H9 (cell line): ENCODE measurements at regions not wholly inside any gene's neighbourhood (a gene's known extent, or its start where the extent isn't known, plus 50 kb on each side); places are given as distances from the start of the nearest gene placed in this dataset.

Source experiments
- DNase-seq: peaks from one replicate; pipeline ENCODE4 v3.0.0-alpha.2; 2017
- H2AFZ ChIP-seq: one replicate; pipeline ENCODE4 v1.6.1; 2013; ENCODE audit warnings: mild to moderate bottlenecking, low read length, control low read depth, moderate library complexity
- H2AK5ac ChIP-seq: 2 replicates; pipeline ENCODE4 v1.6.1; 2013; ENCODE audit warnings: low read length, control low read depth, mixed read lengths; ENCODE audit not compliant: insufficient read length
- H2BK120ac ChIP-seq: one replicate; pipeline ENCODE4 v1.6.1; 2013; ENCODE audit warnings: low read depth, mild to moderate bottlenecking, low read length, control low read depth, inconsistent platforms; ENCODE audit not compliant: poor library complexity, severe bottlenecking
- H2BK12ac ChIP-seq: 2 replicates; pipeline ENCODE4 v1.6.1; 2013; ENCODE audit warnings: low read length, control low read depth, mixed read lengths, low read depth; ENCODE audit not compliant: insufficient read length
- H2BK15ac ChIP-seq: 2 replicates; pipeline ENCODE4 v1.6.1; 2013; ENCODE audit warnings: low read depth, low read length, control low read depth
- H2BK20ac ChIP-seq: one replicate; pipeline ENCODE4 v1.6.1; 2013; ENCODE audit warnings: low read depth, mild to moderate bottlenecking, low read length, control low read depth, inconsistent platforms; ENCODE audit not compliant: poor library complexity, severe bottlenecking
- H2BK5ac ChIP-seq: 2 replicates; pipeline ENCODE4 v1.6.1; 2013; ENCODE audit warnings: low read length, control low read depth, mixed read lengths; ENCODE audit not compliant: insufficient read length
- H3K14ac ChIP-seq: 2 replicates; pipeline ENCODE4 v1.6.1; 2013; ENCODE audit warnings: low read length, control low read depth; ENCODE audit not compliant: insufficient read depth
- H3K18ac ChIP-seq: 2 replicates; pipeline ENCODE4 v1.6.1; 2013; ENCODE audit warnings: low read depth, mild to moderate bottlenecking, mixed read lengths, low read length, control low read depth; ENCODE audit not compliant: insufficient read length
- H3K23ac ChIP-seq: 2 replicates; pipeline ENCODE4 v1.6.1; 2013; ENCODE audit warnings: low read length, control low read depth, mixed read lengths, low read depth; ENCODE audit not compliant: insufficient read length
- H3K23me2 ChIP-seq: 2 replicates; pipeline ENCODE4 v1.6.1; 2013; ENCODE audit warnings: low read depth, mild to moderate bottlenecking, mixed read lengths, low read length, control low read depth; ENCODE audit not compliant: insufficient read length, poor library complexity, severe bottlenecking
- H3K27ac ChIP-seq: 2 replicates; pipeline ENCODE4 v1.5.1; 2013; ENCODE audit warnings: low read length, control low read depth, mixed read lengths, low read depth; ENCODE audit not compliant: insufficient read length
- H3K27me3 ChIP-seq: 2 replicates; pipeline ENCODE4 v1.6.1; 2013; ENCODE audit warnings: low read length, control low read depth, inconsistent platforms; ENCODE audit not compliant: insufficient read depth
- H3K4ac ChIP-seq: 2 replicates; pipeline ENCODE4 v1.6.1; 2013; ENCODE audit warnings: low read depth, mild to moderate bottlenecking, control low read depth, inconsistent platforms, low read length, moderate library complexity
- H3K4me1 ChIP-seq: 2 replicates; pipeline ENCODE4 v1.6.1; 2013; ENCODE audit warnings: low read length, control low read depth, inconsistent platforms; ENCODE audit not compliant: insufficient read depth
- H3K4me2 ChIP-seq: 2 replicates; pipeline ENCODE4 v1.6.1; 2013; ENCODE audit warnings: low read length, control low read depth, mixed read lengths; ENCODE audit not compliant: insufficient read length, insufficient read depth
- H3K56ac ChIP-seq: 2 replicates; pipeline ENCODE4 v1.6.1; 2013; ENCODE audit warnings: low read depth, mild to moderate bottlenecking, mixed read lengths, low read length, control low read depth; ENCODE audit not compliant: insufficient read length
- H3K79me1 ChIP-seq: 2 replicates; pipeline ENCODE4 v1.6.1; 2013; ENCODE audit warnings: low read depth, mild to moderate bottlenecking, moderate library complexity, low read length, control low read depth, inconsistent platforms; ENCODE audit not compliant: insufficient read depth, poor library complexity, severe bottlenecking
- H3K79me2 ChIP-seq: 2 replicates; pipeline ENCODE4 v1.6.1; 2013; ENCODE audit warnings: low read length, control low read depth, inconsistent platforms; ENCODE audit not compliant: insufficient read depth
- H3K9ac ChIP-seq: 2 replicates; pipeline ENCODE4 v1.6.1; 2013; ENCODE audit warnings: low read length, control low read depth, mixed read lengths; ENCODE audit not compliant: insufficient read length; ENCODE audit errors: extremely low read depth
- H3K9me3 ChIP-seq: one replicate; pipeline ENCODE4 v1.6.1; 2013; ENCODE audit warnings: low read depth, low read length, inconsistent platforms; ENCODE audit not compliant: control insufficient read depth
- H3T11ph ChIP-seq: one replicate; pipeline ENCODE4 v1.6.1; 2013; ENCODE audit warnings: mild to moderate bottlenecking, low read length, control low read depth, inconsistent platforms
- H4K20me1 ChIP-seq: one replicate; pipeline ENCODE4 v1.6.1; 2013; ENCODE audit not compliant: control insufficient read depth, insufficient read length, insufficient read depth
- H4K5ac ChIP-seq: 2 replicates; pipeline ENCODE4 v1.6.1; 2013; ENCODE audit warnings: low read depth, mild to moderate bottlenecking, mixed read lengths, low read length, control low read depth; ENCODE audit not compliant: insufficient read length
- H4K8ac ChIP-seq: replicated peaks from 2 replicates; pipeline ENCODE4 v1.6.1; 2013; ENCODE audit warnings: low read length, control low read depth, mixed read lengths, low read depth; ENCODE audit not compliant: insufficient read length
- H4K91ac ChIP-seq: 2 replicates; pipeline ENCODE4 v1.6.1; 2013; ENCODE audit warnings: low read depth, mild to moderate bottlenecking, moderate library complexity, mixed read lengths, low read length, control low read depth; ENCODE audit not compliant: insufficient read length
- H3K27ac Mint-ChIP-seq, 3 experiments: 2 replicates in 2 of 3; 3 replicates in 1 of 3; pipeline ENCODE4 v1.8.0; 2020 to 2021; ENCODE audit warnings: mixed read lengths in 3 of 3, mild to moderate bottlenecking in 1 of 3, moderate library complexity in 1 of 3
- H3K27me3 Mint-ChIP-seq: 2 replicates; pipeline ENCODE4 v1.8.0; 2021; ENCODE audit warnings: low read depth, mild to moderate bottlenecking, moderate library complexity, mixed read lengths
- H3K36me3 Mint-ChIP-seq, 3 experiments: 2 replicates in 2 of 3; 3 replicates in 1 of 3; pipeline ENCODE4 v1.8.0; 2020 to 2021; ENCODE audit warnings: low read depth in 3 of 3, mixed read lengths in 3 of 3; ENCODE audit not compliant: insufficient read depth in 1 of 3
- H3K4me1 Mint-ChIP-seq, 2 experiments: 2 replicates each; pipeline ENCODE4 v1.8.0; 2020; ENCODE audit warnings: mixed read lengths in 2 of 2
- H3K4me3 Mint-ChIP-seq, 2 experiments: 2 replicates in 1 of 2; 3 replicates in 1 of 2; pipeline ENCODE4 v1.8.0; 2020 to 2021; ENCODE audit warnings: mild to moderate bottlenecking in 2 of 2, mixed read lengths in 2 of 2, moderate library complexity in 1 of 2
- H3K9me3 Mint-ChIP-seq, 2 experiments: 2 replicates in 1 of 2; 3 replicates in 1 of 2; pipeline ENCODE4 v1.8.0; 2020; ENCODE audit warnings: mild to moderate bottlenecking in 2 of 2, mixed read lengths in 2 of 2, moderate library complexity in 1 of 2
- CTCF ChIP-seq: fragments of 200-600 bp; sonication (generic); conservative IDR thresholded peaks from 3 replicates; pipeline ENCODE4 v1.8.0; 2021; ENCODE audit warnings: antibody characterized with exemption, mild to moderate bottlenecking

- H3K79me1 ChIP-seq: no peaks in the 10 kb centered on the region
- H3K4me2 ChIP-seq: no peak overlapping the region
- H4K20me1 ChIP-seq: no peaks in the 10 kb centered on the region
- H4K8ac ChIP-seq: no peak overlapping the region
- no peak overlapping the region for H2BK12ac ChIP-seq
- no peak overlapping the region for H2BK15ac ChIP-seq
- no peaks in the 10 kb centered on the region; the same call in 1 of the 2 replicates for H3K4me1 ChIP-seq
- no peak overlapping the region for H3K56ac ChIP-seq
- H3K23ac ChIP-seq: no peak overlapping the region
- H3K4me1 Mint-ChIP-seq: peaks cover 9 to 11% of the 10 kb centered on the region in 2 experiments
- H4K5ac ChIP-seq: no peak overlapping the region
- no peak for DNase-seq
- H4K91ac ChIP-seq: no peak overlapping the region
- no peak overlapping the region for H3K27ac ChIP-seq
- H3K18ac ChIP-seq: no peak overlapping the region
- no peak overlapping the region for H2BK5ac ChIP-seq
- H3K4ac ChIP-seq: no peak overlapping the region
- no peaks in the 10 kb centered on the region for H3K27me3 Mint-ChIP-seq
- H3K27ac Mint-ChIP-seq: no peak overlapping the region
- no peaks in the 10 kb centered on the region for H3K27me3 ChIP-seq
- no peak overlapping the region for H2BK20ac ChIP-seq
- no peak for TF ChIP-seq CTCF
- no peak overlapping the region for H3K14ac ChIP-seq
- H3T11ph ChIP-seq: no peak overlapping the region
- peaks cover 2 to 4% of the 10 kb centered on the region in 2 experiments; a peak in 3 of 5 replicates for H3K9me3 Mint-ChIP-seq
- H2AFZ ChIP-seq: no peak overlapping the region
- no peaks in the 10 kb centered on the region for H3K79me2 ChIP-seq
- no peak overlapping the region for H3K9ac ChIP-seq
- H3K23me2 ChIP-seq: no peaks in the 10 kb centered on the region
- no peak overlapping the region for H2AK5ac ChIP-seq
- no peak overlapping the region for H3K4me3 Mint-ChIP-seq
- H3K9me3 ChIP-seq: no peaks in the 10 kb centered on the region
- no peak overlapping the region for H2BK120ac ChIP-seq
- H3K36me3 Mint-ChIP-seq: peaks cover 0 to 2% (median 0%) of the 10 kb centered on the region in 3 experiments; a peak in 2 of 7 replicates
These were observed 855.9 kb downstream of the MCTP2 start for GRCh38 chr15:95087253-95087609.
